ENCODE measurements at regions not wholly inside any gene's neighbourhood (a gene's known extent, or its start where the extent isn't known, plus 50 kb on each side); places are given as distances from the start of the nearest gene placed in this dataset.

- no peak overlapping the region for H3K4me3 ChIP-seq (ENCODE audit: low read length)
- DNase-seq (ENCODE audit: low read depth), result peak; percentile 89
- TF ChIP-seq, protein P1, sequence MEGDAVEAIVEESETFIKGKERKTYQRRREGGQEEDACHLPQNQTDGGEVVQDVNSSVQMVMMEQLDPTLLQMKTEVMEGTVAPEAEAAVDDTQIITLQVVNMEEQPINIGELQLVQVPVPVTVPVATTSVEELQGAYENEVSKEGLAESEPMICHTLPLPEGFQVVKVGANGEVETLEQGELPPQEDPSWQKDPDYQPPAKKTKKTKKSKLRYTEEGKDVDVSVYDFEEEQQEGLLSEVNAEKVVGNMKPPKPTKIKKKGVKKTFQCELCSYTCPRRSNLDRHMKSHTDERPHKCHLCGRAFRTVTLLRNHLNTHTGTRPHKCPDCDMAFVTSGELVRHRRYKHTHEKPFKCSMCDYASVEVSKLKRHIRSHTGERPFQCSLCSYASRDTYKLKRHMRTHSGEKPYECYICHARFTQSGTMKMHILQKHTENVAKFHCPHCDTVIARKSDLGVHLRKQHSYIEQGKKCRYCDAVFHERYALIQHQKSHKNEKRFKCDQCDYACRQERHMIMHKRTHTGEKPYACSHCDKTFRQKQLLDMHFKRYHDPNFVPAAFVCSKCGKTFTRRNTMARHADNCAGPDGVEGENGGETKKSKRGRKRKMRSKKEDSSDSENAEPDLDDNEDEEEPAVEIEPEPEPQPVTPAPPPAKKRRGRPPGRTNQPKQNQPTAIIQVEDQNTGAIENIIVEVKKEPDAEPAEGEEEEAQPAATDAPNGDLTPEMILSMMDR (conservative IDR thresholded peaks at IDR 0.05; ENCODE audit: low read length), result no peak
Measured at GRCh38 chr13:20351281-20352022, 119.3 kb upstream of the GJB6 start.

DNA sequence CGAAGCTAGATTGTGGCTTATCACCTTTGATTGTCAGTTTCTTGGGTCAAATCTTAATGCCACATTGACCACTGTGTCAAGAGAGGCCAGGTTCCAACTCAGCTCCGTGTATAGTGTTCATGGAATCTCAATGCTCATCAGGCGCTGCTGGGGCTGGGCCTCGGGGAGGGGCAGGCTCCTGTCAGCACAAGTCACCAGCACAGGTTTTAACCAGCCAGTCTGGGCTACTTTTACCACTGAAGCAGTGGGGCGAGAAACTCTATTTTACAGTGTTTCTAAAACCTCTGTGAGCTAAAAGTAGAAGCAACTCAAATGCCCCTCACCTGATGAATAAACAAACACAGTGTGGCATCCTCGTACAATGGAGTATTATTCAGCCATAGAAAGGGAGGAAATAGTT is 118.7 kb upstream of the GJB6 start:
- TF ChIP-seq, protein P1 (conservative IDR thresholded peaks at IDR 0.05; ENCODE audit: low read length), result no peak
- no peak for DNase-seq (ENCODE audit: low read depth)
- H3K4me3 ChIP-seq (ENCODE audit: low read length), result no peak overlapping the region

DNA sequence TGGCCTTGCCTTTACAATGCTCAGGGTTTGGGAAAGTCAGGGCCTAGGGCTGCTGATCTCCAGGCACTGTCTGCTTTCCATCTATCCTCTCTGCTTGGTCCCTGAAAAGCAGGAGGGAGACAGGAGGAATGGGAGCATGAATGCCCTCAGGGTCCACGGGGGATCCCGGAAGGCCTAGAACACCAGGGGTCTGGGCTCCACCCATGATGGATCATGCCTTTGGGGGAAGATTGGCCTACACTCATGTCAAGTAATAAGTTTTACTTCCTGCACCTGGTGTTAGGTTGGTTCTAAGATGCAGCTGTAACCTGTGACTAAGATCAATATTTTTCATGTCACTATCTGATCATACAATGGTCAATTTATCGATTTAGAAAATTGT is 118.3 kb upstream of the GJB6 start:
- TF ChIP-seq, protein P1 (conservative IDR thresholded peaks at IDR 0.05; ENCODE audit: low read length), result no peak
- H3K4me3 ChIP-seq (ENCODE audit: low read length), result no peak overlapping the region
- no peak for DNase-seq (ENCODE audit: low read depth)

- H3K4me3 ChIP-seq (ENCODE audit: low read length), result no peak overlapping the region
- no peak for DNase-seq (ENCODE audit: low read depth)
- TF ChIP-seq, protein P1 (conservative IDR thresholded peaks at IDR 0.05; ENCODE audit: low read length), result no peak
Measured at GRCh38 chr13:20349564-20350381, 117.7 kb upstream of the GJB6 start.

DNA sequence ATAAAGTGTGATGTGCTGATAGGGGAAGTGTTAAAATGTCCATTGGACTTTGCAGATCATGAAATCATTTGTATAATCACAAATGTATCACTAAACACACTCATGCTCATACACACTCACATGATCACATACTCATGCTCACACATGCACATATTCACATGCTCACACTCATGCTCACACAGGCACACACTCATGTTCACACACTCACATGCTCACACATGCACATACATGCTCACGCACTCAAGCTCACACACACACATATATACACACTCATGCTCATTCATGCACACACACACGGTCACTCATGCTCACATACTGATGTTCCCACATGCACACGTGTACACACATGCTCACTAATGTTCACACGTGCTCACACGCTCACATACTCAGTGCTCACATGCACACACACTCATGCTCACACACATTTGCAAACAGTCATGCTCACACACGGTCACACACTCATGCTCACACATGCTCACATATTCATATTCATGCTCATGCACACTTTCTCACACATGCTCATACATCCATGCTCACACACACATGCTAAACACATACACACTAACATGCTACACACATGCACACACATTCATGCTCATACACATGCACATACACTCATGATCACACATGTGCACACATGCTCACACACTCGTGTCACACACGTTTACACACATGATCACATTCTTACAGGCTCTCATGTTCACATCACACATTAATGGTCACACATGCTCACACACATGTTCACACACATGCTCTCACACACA is 116.7 kb upstream of the GJB6 start:
- no peak for DNase-seq (ENCODE audit: low read depth)
- TF ChIP-seq, protein P1 (conservative IDR thresholded peaks at IDR 0.05; ENCODE audit: low read length), result no peak
- no peak overlapping the region for H3K4me3 ChIP-seq (ENCODE audit: low read length)

DNA sequence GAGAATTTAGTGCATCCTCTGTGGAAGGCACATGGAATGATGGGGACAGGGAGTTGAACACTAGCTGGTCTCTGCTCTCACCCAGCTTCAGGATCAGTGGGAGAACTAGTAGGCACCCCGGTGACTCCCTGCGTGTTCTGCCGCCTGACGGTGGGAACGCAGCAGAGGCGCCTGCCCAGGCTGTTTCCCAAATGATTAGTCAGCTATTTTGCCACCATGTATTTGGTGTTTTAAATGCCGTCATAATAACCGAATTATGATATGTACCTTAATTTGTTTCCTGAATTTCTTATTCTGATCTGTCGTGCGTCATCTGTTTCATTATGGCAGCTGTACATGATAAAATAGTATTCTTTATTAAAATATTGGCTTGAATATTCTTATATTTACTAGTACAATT is 115.9 kb upstream of the GJB6 start:
- no peak for DNase-seq (ENCODE audit: low read depth)
- H3K4me3 ChIP-seq (ENCODE audit: low read length), result no peak overlapping the region
- TF ChIP-seq, protein P1 (conservative IDR thresholded peaks at IDR 0.05; ENCODE audit: low read length), result no peak
